ENCODE measurements at regions not wholly inside any gene's neighbourhood (a gene's known extent, or its start where the extent isn't known, plus 50 kb on each side); places are given as distances from the start of the nearest gene placed in this dataset.

DNA sequence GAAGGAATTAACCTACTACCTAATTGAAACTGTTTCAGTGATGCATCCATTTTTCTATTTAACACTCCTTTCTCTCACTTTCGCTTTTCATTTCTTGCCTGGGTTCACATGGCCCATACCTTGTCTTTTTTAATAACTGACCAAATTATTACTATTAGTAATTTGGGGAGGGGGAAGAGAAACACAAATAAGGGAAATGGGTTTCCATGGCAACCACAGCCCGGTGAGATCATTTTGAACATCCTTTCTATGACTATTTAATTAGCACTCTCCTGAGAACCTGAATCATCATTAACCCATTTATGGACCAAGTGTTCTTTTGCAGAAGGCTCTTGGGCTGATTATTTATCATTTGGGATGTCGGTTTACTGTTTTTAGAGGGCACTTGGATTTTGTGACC, 628.2 kb upstream of the SALL1 start:
- no peak for DNase-seq (ENCODE audit: low read depth)

DNA sequence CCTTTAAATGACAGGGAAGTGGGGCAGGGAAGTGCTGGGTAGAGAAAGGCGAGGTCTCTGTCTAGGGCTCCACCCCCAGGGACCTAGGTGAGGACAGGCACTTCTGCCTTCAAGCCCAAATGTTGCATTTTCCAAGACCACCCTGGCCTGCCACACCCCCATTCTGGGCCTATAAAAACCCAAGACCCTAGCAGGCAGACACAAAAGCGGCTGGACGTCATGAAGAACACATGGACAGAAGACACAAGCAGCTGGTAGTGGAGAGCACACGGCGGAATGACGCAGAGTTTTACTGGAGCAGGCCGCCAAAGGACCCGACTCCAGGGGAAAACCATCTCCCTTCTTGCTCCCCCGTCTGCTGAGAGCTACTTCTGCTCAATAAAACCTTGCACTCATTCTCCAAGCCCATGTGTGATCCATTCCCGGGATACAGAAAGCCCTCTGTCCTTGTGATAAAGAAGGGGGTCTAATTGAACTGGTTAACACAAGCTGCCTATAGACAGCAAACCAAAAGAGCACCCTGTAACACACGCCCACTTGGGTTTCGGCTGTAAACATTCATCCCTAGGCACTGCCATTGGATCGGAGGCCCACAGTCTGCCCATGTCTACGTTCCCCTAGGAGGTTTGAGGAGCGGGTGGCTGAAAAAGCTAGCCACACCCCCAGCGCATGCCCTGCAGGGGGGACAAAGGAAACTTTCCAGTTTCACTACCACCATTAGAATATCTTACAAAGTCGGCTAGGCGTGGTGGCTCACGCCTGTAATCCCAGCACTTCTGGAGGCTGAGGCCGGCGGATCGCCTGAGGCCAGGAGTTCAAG, 622.2 kb upstream of the SALL1 start:
- DNase-seq (ENCODE audit: low read depth): no peak

DNA sequence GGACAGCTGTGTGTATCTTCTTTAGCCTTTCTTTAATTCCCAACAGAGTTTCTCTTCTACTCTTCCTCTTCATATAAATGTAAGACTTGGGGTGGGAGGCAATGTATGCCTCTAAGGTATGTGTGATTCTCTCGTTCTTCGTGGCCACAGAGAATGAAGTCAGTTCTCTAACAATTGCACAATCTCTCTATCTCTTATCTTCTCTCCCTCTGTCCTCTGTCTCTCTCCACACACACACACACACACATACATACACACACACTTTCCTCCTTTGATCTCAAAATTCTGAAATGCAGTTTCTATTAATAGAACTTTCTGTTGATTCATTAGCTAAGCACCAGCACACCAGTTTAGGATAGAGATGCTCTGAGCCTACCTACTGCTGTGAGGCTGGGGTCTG, 615.7 kb upstream of the SALL1 start:
- no peak for DNase-seq (ENCODE audit: low read depth)

DNA sequence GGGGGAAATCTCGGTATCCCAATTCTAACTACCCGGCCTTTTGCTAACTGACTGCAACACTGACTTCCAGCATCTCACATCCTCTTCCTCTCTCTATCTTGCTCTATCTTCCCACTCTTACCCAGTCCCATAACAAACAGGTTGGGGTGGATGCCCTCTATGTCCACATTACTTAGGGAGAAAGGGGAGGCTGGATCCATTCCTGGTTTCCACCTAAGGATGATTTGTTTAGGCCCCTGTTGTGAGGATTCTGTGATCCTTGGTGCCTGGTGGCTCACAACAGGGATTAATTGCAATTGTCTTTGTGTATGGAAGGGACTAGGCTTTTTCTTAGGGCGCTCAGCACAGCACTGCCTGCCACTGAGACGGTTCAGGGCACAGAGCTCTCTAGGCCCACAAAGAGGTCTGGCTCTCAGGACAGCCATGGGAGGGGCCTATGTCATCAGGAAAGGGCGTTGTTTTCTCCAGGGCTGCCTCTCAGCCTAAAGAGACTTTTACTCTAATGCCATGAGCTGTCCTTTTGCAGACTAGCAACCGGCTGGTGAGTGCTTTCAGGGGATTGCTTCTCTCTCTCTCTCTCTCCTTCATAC, 612.1 kb upstream of the SALL1 start:
- no peak for DNase-seq (ENCODE audit: low read depth)

DNA sequence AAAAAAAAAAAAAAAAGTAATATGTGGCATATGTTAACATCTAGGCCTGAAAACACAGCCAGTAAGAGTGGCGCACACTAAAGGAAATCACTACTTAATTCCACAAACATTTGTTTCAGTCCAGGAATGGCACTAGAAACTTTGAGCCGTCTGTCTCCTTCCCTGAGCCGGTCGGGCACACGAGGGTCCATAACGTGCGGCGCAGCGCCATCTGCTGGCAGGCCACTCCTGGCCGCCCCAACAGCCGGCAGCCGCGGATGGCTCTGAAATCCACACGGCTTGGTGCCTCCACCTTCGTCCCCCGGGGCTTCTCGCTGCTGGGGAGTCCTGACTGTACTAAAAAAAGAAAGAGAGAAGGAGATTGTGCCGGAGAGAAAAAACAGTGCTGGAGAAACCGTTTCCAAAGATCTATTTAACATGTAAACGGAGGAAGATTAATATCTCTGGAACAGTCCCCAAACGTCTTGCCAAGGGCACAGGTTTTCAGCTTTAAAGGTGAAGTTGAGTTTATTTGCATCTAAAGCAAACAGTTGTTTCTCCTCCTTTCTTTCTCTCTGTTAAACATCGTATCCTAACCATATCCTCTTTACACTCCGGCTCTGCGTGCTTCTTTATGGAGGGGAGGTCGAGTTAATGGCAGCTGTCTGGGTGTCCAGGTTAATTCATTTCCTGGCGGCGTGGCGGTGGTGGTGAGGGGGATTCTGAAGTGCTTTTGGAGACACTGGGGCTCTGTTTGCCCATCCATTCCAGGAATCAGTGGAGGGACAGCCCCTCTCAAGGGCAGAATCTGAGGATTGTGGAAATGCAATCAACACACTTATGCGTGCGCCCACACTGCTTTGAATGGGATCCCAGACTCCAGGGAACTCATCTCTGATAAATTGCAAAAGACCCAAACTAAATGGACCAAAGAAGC, 611.3 kb upstream of the SALL1 start:
- DNase-seq (ENCODE audit: low read depth): peak; percentile 53

DNA sequence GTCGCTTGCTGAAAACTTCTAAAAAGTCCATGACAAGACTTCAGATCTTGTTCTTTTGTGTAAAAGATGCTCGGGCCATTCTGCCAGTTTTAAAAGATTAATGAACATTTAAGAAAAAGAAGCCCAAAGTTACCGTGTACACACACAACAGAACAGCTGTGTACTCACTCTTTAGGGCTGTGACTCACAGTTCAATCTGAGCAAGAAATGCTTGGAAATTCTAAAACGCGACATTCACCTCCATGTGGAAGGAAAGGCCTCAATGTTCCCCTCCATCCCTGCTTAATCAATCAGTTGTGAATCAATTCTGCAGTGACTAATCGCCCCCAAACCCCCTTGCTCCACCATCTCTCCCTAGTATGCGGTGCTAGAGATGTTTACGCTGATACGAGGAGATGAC, 609.9 kb upstream of the SALL1 start:
- no peak for DNase-seq (ENCODE audit: low read depth)

DNA sequence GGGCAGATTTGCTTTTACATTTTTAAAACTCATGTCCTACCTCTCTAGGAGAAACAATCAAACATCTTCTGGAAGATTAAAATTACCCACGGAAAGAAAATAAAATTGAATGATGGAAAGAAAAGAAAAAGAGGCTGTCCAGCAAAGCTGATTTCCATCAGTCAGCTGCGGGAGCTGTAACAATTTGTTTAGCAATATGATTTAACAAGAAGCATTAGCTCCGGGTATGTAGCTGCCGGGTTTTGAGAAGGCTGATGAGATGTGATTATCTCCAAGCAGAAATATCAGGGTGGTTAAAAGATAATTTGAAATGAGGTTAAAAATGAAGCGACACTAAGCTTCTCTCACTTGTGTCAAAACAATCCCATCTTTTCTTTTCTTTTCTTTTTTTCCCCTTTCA, 608.9 kb upstream of the SALL1 start:
- DNase-seq (ENCODE audit: low read depth): no peak

DNA sequence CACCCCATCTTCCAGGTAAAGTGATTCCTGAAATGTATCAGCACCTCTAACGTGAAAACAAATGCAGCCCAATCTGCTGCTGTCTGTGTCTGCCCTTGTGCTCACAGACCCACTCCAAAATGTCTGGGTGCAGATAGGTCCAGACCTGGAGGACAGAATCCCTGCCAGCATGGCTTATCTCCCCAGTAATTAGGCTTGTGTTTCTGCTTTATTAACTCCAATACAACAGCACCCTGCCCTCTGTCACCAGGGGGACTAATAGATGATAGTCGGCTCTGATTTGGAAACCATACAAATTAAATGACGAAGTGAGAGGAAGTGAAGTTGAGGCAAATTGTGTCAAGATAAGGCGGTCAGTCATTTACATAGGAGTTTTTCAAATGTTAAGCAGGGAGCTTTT, 608.3 kb upstream of the SALL1 start:
- no peak for DNase-seq (ENCODE audit: low read depth)

DNA sequence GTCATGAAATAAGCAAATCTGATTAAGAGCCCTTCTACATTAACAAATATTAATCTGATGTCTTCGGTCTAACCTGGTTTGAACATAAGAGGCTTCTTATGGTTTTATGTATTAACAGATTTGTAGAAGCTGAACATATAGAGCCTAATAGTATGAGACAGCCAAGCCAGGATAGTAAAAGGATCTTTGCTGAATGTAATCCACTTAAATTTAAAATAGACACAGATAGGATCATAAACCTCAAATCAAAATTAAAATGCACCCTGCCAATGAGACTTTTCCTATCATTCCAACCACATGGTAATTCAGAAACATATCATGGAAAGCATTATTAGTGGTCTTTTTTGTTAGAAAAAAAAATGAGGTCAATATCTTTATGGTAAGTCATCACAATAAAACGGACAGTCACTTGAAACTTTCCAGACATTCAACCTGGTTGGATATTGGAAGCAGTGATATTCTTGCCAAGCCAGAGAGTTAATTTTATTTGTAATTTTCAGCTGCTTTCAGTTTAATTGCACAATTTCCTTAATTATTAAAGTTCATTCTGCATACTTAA, 606.9 kb upstream of the SALL1 start:
- DNase-seq (ENCODE audit: low read depth): no peak

DNA sequence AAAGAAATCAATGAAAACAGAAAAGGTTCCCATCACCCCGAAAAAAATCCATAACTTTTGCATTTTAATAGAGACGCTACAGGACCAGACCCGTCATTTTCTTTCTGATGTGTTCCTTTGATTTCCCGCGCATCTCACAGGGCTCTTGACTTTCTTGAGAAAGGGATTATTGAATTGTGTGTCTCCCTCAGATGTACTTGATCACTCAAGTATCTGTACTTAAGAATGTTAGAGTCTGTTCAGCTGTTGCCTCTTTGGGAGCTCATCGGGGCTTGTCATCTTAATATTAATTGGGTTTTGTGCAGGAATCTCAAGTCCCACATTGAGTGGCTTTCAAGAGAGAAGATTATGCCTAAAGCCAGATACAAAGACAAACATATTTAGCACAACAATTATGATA, 606.4 kb upstream of the SALL1 start:
- no peak for DNase-seq (ENCODE audit: low read depth)

DNA sequence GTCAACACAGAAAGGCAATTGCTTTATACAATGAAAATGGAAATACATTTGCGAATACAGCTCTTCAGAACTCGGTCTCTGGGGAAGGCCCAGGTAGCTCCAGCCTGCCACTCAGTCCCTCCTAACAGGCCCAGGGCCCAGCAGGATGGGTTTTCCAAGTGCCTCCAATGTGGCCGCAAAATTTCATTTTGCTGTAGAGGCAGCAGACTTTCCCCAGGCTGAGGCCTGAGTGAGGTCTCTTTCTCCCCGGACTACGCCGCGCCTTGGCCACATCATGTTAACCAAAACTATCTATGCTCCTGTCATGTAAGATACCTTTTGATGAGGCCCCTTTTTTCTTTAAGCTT, 606.0 kb upstream of the SALL1 start:
- DNase-seq (ENCODE audit: low read depth): no peak

DNA sequence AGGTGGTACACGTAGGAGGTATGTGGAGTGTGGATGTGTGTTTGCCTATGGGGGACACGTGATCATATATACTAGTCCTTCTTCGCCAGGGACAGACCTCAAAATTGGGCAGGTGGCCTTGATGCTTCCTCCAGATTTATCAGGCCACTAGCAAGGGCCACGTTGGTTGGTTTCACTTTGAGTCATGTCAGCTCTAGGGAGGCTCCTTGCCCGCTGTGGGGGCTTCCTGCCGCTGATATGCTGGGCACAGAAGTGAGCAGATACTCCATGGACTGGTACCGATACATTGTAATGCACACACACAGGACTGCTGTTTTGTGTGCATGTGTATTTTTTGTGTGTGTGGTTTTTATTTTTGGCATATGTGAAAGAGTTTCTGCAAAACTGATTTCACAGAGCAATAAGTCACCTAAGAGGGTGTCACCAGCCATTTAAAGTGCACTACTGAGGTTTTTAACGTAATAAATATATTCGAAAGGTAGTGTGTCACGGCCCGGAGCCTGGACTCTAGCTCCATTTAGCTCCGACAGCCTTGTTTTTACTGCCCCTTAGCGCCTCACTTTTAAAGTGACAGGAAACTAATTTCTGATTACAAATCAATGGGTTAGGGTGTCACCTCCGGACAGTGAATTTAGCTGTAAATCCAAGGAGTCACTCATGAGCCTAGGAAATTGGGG, 605.5 kb upstream of the SALL1 start:
- no peak for DNase-seq (ENCODE audit: low read depth)

DNA sequence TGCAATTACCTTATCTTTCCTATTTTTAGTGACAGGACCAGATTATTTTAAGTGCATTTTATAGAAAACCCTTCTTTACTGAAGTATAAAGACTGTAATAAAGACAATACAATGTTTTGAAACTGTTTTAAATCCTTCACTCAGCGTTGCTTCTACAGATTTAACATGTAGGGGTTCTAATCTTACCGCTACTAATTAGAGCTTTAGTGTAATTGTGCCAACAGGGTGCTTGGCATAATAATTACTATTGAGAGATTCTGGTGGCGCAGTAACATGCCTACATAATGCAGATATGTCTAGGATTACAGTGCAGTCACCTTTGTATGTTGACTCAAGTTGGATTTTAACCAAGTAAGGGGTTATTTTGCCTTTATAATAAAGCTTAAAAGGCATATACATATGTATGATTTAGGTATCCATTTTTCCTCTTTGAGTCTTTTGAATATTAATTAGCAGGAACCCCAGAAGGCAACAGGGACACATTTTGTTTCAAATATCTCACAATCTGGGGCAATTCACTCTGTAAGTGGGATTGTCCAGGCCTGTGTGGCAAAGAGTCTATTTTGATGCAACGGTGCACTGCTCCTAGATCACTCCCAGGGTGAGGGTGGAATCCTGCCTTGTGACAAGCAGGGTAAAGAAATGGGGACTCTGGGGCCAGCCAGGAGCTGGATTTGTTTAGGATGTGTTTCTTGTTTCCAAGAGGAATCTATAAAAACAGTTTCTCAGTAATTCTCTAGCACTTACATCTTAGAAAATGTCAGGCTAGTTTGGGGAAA, 604.7 kb upstream of the SALL1 start:
- no peak for DNase-seq (ENCODE audit: low read depth)

DNA sequence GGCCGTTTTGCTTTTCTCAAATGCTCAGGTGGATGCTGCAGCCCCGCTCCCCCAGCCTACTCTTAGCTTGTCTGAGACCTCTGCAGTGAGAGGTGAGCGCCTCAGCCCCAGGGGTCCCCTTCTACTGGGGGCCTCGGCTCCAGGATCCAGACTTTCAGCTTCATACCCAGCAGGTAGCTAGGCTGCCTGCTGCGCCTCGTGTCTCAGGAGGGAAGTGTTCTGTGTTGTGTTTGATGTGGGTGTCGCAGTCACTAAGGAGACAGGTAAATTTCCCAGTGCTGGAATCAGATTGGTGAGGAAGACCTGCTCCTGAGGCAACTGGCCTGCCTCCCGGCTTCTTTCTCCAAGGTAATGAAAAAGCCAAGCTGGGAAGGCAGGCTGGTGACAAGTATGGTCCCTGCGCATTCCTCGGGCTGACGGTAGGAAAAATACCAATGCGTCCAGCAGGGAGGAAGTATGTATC, 604.0 kb upstream of the SALL1 start:
- no peak for DNase-seq (ENCODE audit: low read depth)

DNA sequence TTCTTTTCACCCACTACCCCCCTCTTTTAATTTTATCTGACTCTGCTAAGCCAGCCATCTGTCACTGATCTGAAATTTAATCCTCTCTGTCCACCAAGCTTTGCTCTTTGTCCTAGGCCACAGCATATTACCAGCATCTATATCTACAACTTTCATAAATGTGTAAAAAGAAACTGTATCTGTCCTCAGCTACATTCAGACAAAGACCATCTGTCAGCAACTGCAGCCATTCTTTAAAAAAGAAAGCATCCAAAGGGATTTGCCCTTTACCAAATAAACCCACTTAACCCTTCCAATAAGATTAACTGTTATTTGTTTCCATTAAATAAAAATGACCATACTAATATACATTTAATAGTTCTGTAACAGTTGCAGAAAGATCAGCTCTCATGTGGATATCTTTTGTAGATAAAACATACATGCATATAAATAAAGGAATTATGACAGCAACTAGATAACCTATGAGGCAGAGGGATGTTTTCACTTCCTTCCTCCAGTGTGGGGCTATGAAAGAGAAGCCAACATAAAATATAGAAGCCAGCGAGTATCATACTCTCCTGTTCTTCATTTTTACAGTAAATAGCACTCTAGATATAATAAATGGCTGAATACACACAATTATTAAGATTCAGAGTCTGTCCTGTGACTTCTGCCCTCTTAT, 602.5 kb upstream of the SALL1 start:
- DNase-seq (ENCODE audit: low read depth): no peak

DNA sequence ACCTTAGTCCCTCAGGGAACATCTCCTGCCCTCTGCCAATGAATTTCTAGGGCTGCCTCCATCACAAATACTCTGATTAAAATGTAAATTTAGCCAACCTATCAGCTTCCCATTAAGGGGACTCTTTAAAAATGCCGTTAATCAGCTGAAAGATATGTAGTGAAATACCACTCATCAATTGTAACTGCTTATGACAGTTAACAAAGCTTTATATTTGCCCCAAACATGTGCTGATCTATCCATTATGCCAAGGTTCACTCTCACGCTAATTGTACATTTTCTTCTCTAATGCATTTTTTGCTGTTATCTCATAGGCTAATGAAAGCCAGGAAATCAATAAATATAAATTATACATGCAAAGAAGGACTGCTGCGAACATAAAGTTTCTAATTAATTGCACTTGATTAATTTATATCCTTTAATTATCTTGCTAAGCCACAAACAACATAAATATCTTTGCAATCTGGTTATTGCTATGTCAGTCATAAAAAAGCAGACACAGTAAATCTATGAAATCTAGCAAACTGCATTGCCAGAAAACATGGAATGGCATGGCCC, 601.4 kb upstream of the SALL1 start:
- DNase-seq (ENCODE audit: low read depth): no peak

DNA sequence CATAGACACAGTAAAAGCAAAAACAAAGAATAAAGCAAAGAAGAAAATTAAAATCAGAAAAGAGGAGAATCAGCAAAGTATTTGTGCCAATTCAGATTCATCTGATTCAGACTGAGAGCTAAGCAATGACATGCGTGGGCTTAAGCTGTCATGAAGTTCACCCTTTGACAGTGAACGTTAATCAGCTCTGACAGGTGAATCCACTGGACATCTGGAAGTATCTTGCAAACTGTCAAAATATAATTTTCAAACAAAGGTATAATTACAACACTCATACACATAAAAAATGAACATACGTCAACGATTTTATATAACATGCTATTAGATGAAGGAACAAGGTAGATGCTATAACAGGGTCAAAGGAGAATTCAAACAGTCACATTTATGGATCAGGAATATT, 596.3 kb upstream of the SALL1 start:
- DNase-seq (ENCODE audit: low read depth): no peak

DNA sequence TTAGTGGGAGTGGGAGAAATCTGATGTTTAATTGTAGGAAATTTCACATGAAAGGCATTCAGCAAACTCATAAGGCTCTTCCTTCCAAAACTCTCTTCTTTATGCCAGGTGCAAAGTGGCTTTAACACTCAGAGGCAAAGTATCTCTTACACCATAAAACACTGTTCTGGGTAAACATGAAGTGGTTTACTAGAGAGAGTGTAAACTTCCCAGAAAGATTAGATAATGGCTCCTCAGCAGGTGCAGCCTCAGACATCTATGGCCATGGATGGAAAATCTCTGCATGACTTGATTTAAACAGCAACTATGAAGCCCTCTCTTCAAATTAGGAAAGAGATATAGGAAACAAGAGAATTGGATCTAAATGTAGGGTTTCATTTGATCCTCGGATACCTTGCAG, 583.1 kb upstream of the SALL1 start:
- no peak for DNase-seq (ENCODE audit: low read depth)

DNA sequence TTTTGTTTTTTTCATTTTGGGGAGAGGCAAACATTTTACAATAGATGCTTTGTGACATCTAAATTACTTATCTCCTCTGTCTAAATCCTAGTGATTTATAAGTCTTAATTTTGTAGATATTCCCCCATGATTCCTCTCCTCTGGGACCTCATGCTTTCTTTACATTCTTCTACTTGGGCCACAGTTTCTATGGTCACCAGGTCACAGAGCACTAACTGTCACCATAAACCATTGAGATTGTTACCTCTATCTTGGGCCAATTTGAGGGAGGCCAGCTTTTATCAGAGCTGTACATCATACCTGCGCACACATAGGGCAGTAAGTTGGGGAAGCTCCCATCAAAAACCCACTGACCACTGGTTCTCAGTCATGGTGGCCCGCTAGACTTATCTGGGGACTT, 582.1 kb upstream of the SALL1 start:
- no peak for DNase-seq (ENCODE audit: low read depth)

DNA sequence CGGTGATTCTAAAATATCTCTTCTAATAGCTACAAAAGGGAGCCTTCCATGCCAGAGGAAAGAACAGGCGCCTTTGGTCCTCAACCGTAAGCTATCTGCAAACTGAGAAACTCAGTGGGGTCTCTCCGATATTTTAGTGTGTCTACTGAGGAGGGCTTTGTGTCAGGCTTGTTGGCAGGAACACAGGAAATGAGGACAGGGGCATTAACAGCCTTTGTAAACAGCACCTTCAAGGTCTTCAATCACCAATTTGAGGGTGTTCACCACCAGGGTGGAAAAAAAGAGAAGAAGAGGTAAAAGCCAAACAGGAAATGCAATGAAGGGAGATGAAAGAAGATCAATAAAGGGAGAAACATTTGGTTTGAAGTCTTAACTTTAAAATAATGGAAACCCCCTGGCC, 580.1 kb upstream of the SALL1 start:
- no peak for DNase-seq (ENCODE audit: low read depth)

Data from GM04504 (cell line).